ENCODE measurements at regions not wholly inside any gene's neighbourhood (a gene's known extent, or its start where the extent isn't known, plus 50 kb on each side); places are given as distances from the start of the nearest gene placed in this dataset.
A peak's percentile ranks its signal among the peaks of the same experiment; 100 is the strongest.
"Not testable (repeated sequence)": the region's sequence is repeated elsewhere in the genome, so short reads cannot be mapped to it uniquely, and the experiment has no call there.

- 81% methylated on average over 2 of the region's 2 CpGs for WGBS (ENCODE audit: low lambda C conversion rate, missing lambda C conversion rate)
- Histone ChIP-seq H3K9me2 (replicated peaks; ENCODE audit: insufficient read depth) (no peaks in the 10 kb centered on the region), H3K79me2 (no peaks in the 10 kb centered on the region), H2AFZ (no peak overlapping the region), H3K9me3 (ENCODE audit: low read depth) (no peaks in the 10 kb centered on the region), H3K36me3 (replicated peaks; ENCODE audit: insufficient read depth, low read depth) (no peaks in the 10 kb centered on the region), H4K20me1 (ENCODE audit: insufficient read depth, poor library complexity, severe bottlenecking) (no peaks in the 10 kb centered on the region), H3K4me3 (no peak overlapping the region), H3K4me2 (no peak overlapping the region), H3K4me1 (ENCODE audit: insufficient read depth) (no peaks in the 10 kb centered on the region), H3K27me3 (no peaks in the 10 kb centered on the region), H3K27ac (no peak overlapping the region)
- DNase-seq (ENCODE audit: low spot score): no peak
- TF ChIP-seq EZH2phosphoT487 (IDR thresholded peaks at IDR 0.05; ENCODE audit: low read depth, severe bottlenecking, unreplicated experiment) (no peak), EZH2 (IDR thresholded peaks at IDR 0.05; ENCODE audit: borderline replicate concordance) (no peak), CTCF (IDR thresholded peaks at IDR 0.05; ENCODE audit: poor library complexity) (no peak)
Observed at GRCh38 chr5:89536020-89536419, 653.0 kb upstream of the MEF2C start.

GRCh38 chr5:89535411-89535810, 652.4 kb upstream of the MEF2C start:
- no peaks in the 10 kb centered on the region for H3K9me2 ChIP-seq (replicated peaks; ENCODE audit: insufficient read depth)
- no peak overlapping the region for H3K27ac ChIP-seq
- H3K27me3 ChIP-seq: no peaks in the 10 kb centered on the region
- H3K79me2 ChIP-seq: no peaks in the 10 kb centered on the region
- no peak for TF ChIP-seq EZH2phosphoT487 (IDR thresholded peaks at IDR 0.05; ENCODE audit: low read depth, severe bottlenecking, unreplicated experiment)
- no peak overlapping the region for H2AFZ ChIP-seq
- no peak overlapping the region for H3K4me2 ChIP-seq
- no peaks in the 10 kb centered on the region for H3K36me3 ChIP-seq (replicated peaks; ENCODE audit: insufficient read depth, low read depth)
- no peaks in the 10 kb centered on the region for H3K4me1 ChIP-seq (ENCODE audit: insufficient read depth)
- no peaks in the 10 kb centered on the region for H4K20me1 ChIP-seq (ENCODE audit: insufficient read depth, poor library complexity, severe bottlenecking)
- no peaks in the 10 kb centered on the region for H3K9me3 ChIP-seq (ENCODE audit: low read depth)
- H3K4me3 ChIP-seq: no peak overlapping the region
- WGBS (ENCODE audit: low lambda C conversion rate, missing lambda C conversion rate): 98% methylated on average over 2 of the region's 2 CpGs
- no peak for DNase-seq (ENCODE audit: low spot score)

GRCh38 chr5:89534331-89534730, 651.3 kb upstream of the MEF2C start:
- H2AFZ ChIP-seq: no peak overlapping the region
- H3K27ac ChIP-seq: peak overlapping the region; percentile 17
- DNase-seq (ENCODE audit: low spot score): no peak
- no peaks in the 10 kb centered on the region for H3K9me2 ChIP-seq (replicated peaks; ENCODE audit: insufficient read depth)
- no peaks in the 10 kb centered on the region for H3K9me3 ChIP-seq (ENCODE audit: low read depth)
- H3K27me3 ChIP-seq: no peaks in the 10 kb centered on the region
- H4K20me1 ChIP-seq (ENCODE audit: insufficient read depth, poor library complexity, severe bottlenecking): no peaks in the 10 kb centered on the region
- H3K79me2 ChIP-seq: no peaks in the 10 kb centered on the region
- H3K4me1 ChIP-seq (ENCODE audit: insufficient read depth): no peaks in the 10 kb centered on the region
- TF ChIP-seq EZH2 (IDR thresholded peaks at IDR 0.05; ENCODE audit: borderline replicate concordance) (no peak), EZH2phosphoT487 (IDR thresholded peaks at IDR 0.05; ENCODE audit: low read depth, severe bottlenecking, unreplicated experiment) (no peak), CTCF (IDR thresholded peaks at IDR 0.05; ENCODE audit: poor library complexity) (no peak)
- H3K4me3 ChIP-seq: no peak overlapping the region
- H3K36me3 ChIP-seq (replicated peaks; ENCODE audit: insufficient read depth, low read depth): no peaks in the 10 kb centered on the region
- H3K4me2 ChIP-seq: no peak overlapping the region

DNA sequence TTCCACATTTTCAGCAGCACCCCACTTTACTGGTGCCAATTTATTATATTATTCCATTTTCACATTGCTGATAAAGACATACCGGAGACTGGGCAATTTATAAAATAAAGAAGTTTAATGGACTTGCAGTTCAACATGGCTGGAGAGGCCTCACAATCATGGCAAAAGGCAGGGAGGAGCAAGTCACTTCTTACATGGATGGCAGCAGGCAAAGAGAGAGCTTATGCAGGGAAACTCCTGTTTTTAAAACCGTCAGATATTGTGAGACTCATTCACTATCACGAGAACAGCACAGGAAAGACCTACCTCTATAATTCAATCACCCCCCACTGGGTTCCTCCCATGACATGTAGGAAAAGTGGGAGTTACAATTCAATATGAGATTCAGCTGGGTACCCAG, 641.8 kb upstream of the MEF2C start:
- H3K36me3 ChIP-seq (replicated peaks; ENCODE audit: insufficient read depth, low read depth): no peaks in the 10 kb centered on the region
- no peaks in the 10 kb centered on the region for H4K20me1 ChIP-seq (ENCODE audit: insufficient read depth, poor library complexity, severe bottlenecking)
- TF ChIP-seq EZH2phosphoT487 (IDR thresholded peaks at IDR 0.05; ENCODE audit: low read depth, severe bottlenecking, unreplicated experiment): no peak
- TF ChIP-seq CTCF (IDR thresholded peaks at IDR 0.05; ENCODE audit: poor library complexity): no peak
- no peak for TF ChIP-seq EZH2 (IDR thresholded peaks at IDR 0.05; ENCODE audit: borderline replicate concordance)
- no peak overlapping the region for H2AFZ ChIP-seq
- no peak overlapping the region for H3K27ac ChIP-seq
- H3K4me3 ChIP-seq: no peak overlapping the region
- no peaks in the 10 kb centered on the region for H3K4me1 ChIP-seq (ENCODE audit: insufficient read depth)
- no peaks in the 10 kb centered on the region for H3K9me2 ChIP-seq (replicated peaks; ENCODE audit: insufficient read depth)
- no peaks in the 10 kb centered on the region for H3K9me3 ChIP-seq (ENCODE audit: low read depth)
- no peak for DNase-seq (ENCODE audit: low spot score)
- H3K27me3 ChIP-seq: no peaks in the 10 kb centered on the region
- H3K4me2 ChIP-seq: no peak overlapping the region
- no peaks in the 10 kb centered on the region for H3K79me2 ChIP-seq
- WGBS (ENCODE audit: low lambda C conversion rate, missing lambda C conversion rate): 77% methylated on average over 3 of the region's 3 CpGs

DNA sequence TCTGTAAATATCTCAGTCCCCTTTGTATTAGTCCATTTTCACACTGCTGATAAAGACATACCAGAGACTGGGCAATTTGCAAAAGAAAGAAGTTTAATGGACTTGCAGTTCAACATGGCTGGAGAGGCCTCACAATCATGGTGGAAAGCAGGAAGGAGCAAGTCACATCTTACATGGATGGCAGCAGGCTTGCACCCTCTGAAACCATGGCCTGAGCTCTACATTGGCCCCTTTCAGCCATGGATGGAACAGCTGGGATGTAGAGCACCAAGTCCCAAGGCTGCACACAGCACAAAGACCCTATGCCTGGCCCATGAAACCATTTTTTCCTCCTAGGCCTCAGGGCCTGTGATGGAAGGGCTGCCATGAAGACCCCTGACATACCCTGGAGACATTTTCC, 640.9 kb upstream of the MEF2C start:
- H3K79me2 ChIP-seq; H4K20me1 ChIP-seq (ENCODE audit: insufficient read depth, poor library complexity, severe bottlenecking); H3K4me2 ChIP-seq; DNase-seq (ENCODE audit: low spot score); H3K36me3 ChIP-seq (replicated peaks; ENCODE audit: insufficient read depth, low read depth); H3K9me2 ChIP-seq (replicated peaks; ENCODE audit: insufficient read depth); H3K4me1 ChIP-seq (ENCODE audit: insufficient read depth); H3K9me3 ChIP-seq (ENCODE audit: low read depth); H3K4me3 ChIP-seq; H3K27me3 ChIP-seq; H2AFZ ChIP-seq; H3K27ac ChIP-seq: not testable (repeated sequence)
